ENCODE measurements at regions not wholly inside any gene's neighbourhood (a gene's known extent, or its start where the extent isn't known, plus 50 kb on each side); places are given as distances from the start of the nearest gene placed in this dataset.

GRCh38 chr6:106811088-106811686 lies 163.3 kb downstream of the CD24 start:
- H3K27ac Mint-ChIP-seq: no peak overlapping the region
- ATAC-seq (ENCODE audit: low read depth) (no peak), DNase-seq (no peak)
- no peaks in the 10 kb centered on the region for H3K4me1 Mint-ChIP-seq
- H3K9me3 Mint-ChIP-seq (ENCODE audit: insufficient read depth): peaks cover 27% of the 10 kb centered on the region
- ChIA-PET CTCF (no interaction called here), POLR2A (no interaction called here)
- H2AFZ ChIP-seq (ENCODE audit: insufficient read depth, low read depth, low read length, poor library complexity, severe bottlenecking): no peak overlapping the region
- no peak overlapping the region for H3K4me2 ChIP-seq (replicated peaks; ENCODE audit: low read depth, low read length, poor library complexity, severe bottlenecking)
- H3K4me3 ChIP-seq (ENCODE audit: control extremely low read depth in 1 of 5, extremely low read depth in 1 of 5, insufficient read depth in 1 of 5, low read depth in 2 of 5, low read length in 4 of 5): no peak overlapping the region
- no peaks in the 10 kb centered on the region for H4K20me1 ChIP-seq (ENCODE audit: control insufficient read depth, insufficient read depth, low read length, poor library complexity, severe bottlenecking)
- H3K79me2 ChIP-seq (ENCODE audit: control insufficient read depth, insufficient read depth, low read length): no peaks in the 10 kb centered on the region
- no peak overlapping the region for H3K4me3 Mint-ChIP-seq
- intact Hi-C loops (cut with micrococcal nuclease): no loop called here
- TF ChIP-seq EZH2 (IDR thresholded peaks at IDR 0.05; ENCODE audit: borderline replicate concordance, insufficient read depth, low read depth, low read length, poor library complexity, severe bottlenecking): no peak
- no peak for TF ChIP-seq CTCF (IDR thresholded peaks at IDR 0.05)
- H3K27me3 Mint-ChIP-seq: no peaks in the 10 kb centered on the region
- H3K4me1 ChIP-seq (ENCODE audit: control insufficient read depth in 2 of 2, insufficient read depth in 2 of 2, low read length in 2 of 2): no peaks in the 10 kb centered on the region
- no peak overlapping the region for H3K9ac ChIP-seq (ENCODE audit: low read length)
- H3K27ac ChIP-seq (ENCODE audit: low read length in 2 of 2): no peak overlapping the region
- H3K27me3 ChIP-seq (replicated peaks in 1 of 4; ENCODE audit: control extremely low read depth in 1 of 4, control insufficient read depth in 3 of 4, insufficient read depth in 4 of 4, low read length in 3 of 4): no peaks in the 10 kb centered on the region
- 100% methylated on average over 1 of the region's 3 CpGs for WGBS (ENCODE audit: insufficient coverage)
- peaks cover 6 to 57% (median 30%) of the 10 kb centered on the region in 3 donors for H3K9me3 ChIP-seq (ENCODE audit: control extremely low read depth in 1 of 3, control insufficient read depth in 2 of 3, insufficient read depth in 1 of 3, low read length in 2 of 3)
- no peaks in the 10 kb centered on the region for H3K36me3 ChIP-seq (replicated peaks in 1 of 2; ENCODE audit: control extremely low read depth in 1 of 2, control insufficient read depth in 1 of 2, extremely low read depth in 1 of 2, insufficient read depth in 2 of 2, low read length in 1 of 2)

GRCh38 chr6:106808758-106809157 lies 165.8 kb downstream of the CD24 start:
- Histone ChIP-seq H3K9me3 (ENCODE audit: control extremely low read depth in 1 of 3, control insufficient read depth in 2 of 3, insufficient read depth in 1 of 3, low read length in 2 of 3) (peaks cover 6 to 57% (median 30%) of the 10 kb centered on the region in 3 donors), H3K4me1 (ENCODE audit: control insufficient read depth in 2 of 2, insufficient read depth in 2 of 2, low read length in 2 of 2) (no peaks in the 10 kb centered on the region), H4K20me1 (ENCODE audit: control insufficient read depth, insufficient read depth, low read length, poor library complexity, severe bottlenecking) (no peaks in the 10 kb centered on the region), H3K27me3 (replicated peaks in 1 of 4; ENCODE audit: control extremely low read depth in 1 of 4, control insufficient read depth in 3 of 4, insufficient read depth in 4 of 4, low read length in 3 of 4) (no peaks in the 10 kb centered on the region), H3K27ac (ENCODE audit: low read length in 2 of 2) (no peak overlapping the region), H3K4me3 (ENCODE audit: control extremely low read depth in 1 of 5, extremely low read depth in 1 of 5, insufficient read depth in 1 of 5, low read depth in 2 of 5, low read length in 4 of 5) (no peak overlapping the region), H2AFZ (ENCODE audit: insufficient read depth, low read depth, low read length, poor library complexity, severe bottlenecking) (no peak overlapping the region), H3K9ac (ENCODE audit: low read length) (no peak overlapping the region), H3K79me2 (ENCODE audit: control insufficient read depth, insufficient read depth, low read length) (no peaks in the 10 kb centered on the region), H3K4me2 (replicated peaks; ENCODE audit: low read depth, low read length, poor library complexity, severe bottlenecking) (no peak overlapping the region), H3K36me3 (replicated peaks in 1 of 2; ENCODE audit: control extremely low read depth in 1 of 2, control insufficient read depth in 1 of 2, extremely low read depth in 1 of 2, insufficient read depth in 2 of 2, low read length in 1 of 2) (no peaks in the 10 kb centered on the region)
- no peak overlapping the region for H3K27ac Mint-ChIP-seq
- ATAC-seq (ENCODE audit: low read depth): no peak
- TF ChIP-seq EZH2 (IDR thresholded peaks at IDR 0.05; ENCODE audit: borderline replicate concordance, insufficient read depth, low read depth, low read length, poor library complexity, severe bottlenecking) (no peak), CTCF (IDR thresholded peaks at IDR 0.05) (no peak)
- intact Hi-C loops (cut with micrococcal nuclease): no loop called here
- no peak for DNase-seq
- peaks cover 27% of the 10 kb centered on the region for H3K9me3 Mint-ChIP-seq (ENCODE audit: insufficient read depth)
- CTCF ChIA-PET: interaction anchor here (0.5 to 0.7 kb wide), 3 partner anchors 17 to 469 kb away, joined by 3 to 4 read pairs (median 3); no protein-coding TSS in a partner anchor
- no peak overlapping the region for H3K4me3 Mint-ChIP-seq
- POLR2A ChIA-PET: interaction anchor here (0.7 kb wide), 1 partner anchor 174 kb away, joined by 3 read pairs; no protein-coding TSS in a partner anchor
- H3K4me1 Mint-ChIP-seq: peaks cover 3% of the 10 kb centered on the region
- H3K27me3 Mint-ChIP-seq: no peaks in the 10 kb centered on the region
